Glomerular visceral epithelial cell (primary cell): ENCODE measurements at regions not wholly inside any gene's neighbourhood (a gene's known extent, or its start where the extent isn't known, plus 50 kb on each side); places are given as distances from the start of the nearest gene placed in this dataset.
"Not testable (repeated sequence)": the region's sequence is repeated elsewhere in the genome, so short reads cannot be mapped to it uniquely, and the experiment has no call there.

Source experiments
- DNase-seq: peaks from one replicate; pipeline ENCODE4 v3.0.0-alpha.2; 2016; ENCODE audit errors: extremely low spot score

DNA sequence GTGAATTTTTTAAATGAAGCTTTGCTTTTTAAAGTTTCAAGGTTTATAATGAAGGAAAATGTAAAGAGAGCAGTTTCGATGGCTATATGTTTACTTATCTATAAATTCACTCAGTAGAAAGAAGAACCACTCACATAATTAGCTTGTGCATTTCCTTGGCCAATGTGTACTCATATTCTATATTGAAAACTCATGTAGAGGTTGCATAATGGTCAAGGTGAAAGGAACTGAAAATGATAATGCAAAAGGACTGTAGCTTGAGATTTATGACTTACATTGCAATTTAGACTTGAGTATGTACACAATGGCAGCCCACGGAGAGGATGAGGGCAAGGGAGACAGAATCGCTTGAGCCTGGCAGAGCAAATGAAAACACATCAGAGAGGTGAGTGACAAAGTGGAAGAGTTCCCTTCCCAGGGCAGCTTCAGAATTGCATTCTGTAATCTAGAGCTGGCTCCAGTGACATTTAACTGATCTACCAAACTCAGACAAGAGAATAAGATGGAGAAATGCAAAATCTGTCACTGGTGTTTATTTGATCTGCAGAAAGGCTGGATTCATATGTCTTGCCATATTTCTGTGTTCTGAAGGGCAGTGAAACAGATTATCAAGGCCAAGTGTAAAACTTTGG lies 191.8 kb downstream of the TMEM200A start:
- no peak for DNase-seq

DNA sequence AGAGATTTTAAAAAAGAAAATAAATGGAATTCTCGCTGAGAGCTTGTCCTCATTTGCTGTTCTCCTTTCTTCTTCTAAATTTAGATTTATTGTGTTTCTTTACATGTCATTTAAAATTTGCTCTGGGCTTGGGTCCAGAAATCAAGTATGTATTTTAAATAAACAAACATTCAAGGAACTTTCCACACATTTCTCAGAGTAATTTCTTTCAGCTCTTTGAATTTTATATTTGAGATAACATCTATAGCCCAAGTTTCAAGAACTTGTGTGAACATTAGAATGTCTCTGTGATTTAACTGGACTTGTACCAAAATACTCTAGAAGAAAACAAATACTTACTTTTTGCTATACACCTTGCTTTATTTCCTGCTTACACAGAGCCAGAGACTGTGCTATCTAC lies 192.3 kb downstream of the TMEM200A start:
- DNase-seq = no peak

DNA sequence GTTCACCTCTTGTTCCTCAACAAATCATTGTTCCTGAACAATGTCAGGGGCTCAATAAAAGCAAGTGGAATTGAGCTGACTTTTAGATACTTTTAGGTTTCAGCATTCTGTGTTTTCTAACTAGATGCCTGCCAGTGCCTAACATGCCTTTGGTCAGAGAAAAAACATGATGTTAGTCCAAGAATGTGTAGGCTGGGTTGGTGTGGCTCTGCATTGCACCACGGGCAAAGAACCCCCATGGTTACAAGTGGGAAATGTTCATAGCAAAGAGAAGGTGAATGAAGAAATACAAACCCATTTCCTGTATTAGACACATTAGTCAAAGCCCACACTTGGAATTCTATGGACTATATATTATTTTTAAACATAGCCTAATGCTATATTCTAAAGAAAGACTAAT lies 193.3 kb downstream of the TMEM200A start:
- DNase-seq = no peak

DNA sequence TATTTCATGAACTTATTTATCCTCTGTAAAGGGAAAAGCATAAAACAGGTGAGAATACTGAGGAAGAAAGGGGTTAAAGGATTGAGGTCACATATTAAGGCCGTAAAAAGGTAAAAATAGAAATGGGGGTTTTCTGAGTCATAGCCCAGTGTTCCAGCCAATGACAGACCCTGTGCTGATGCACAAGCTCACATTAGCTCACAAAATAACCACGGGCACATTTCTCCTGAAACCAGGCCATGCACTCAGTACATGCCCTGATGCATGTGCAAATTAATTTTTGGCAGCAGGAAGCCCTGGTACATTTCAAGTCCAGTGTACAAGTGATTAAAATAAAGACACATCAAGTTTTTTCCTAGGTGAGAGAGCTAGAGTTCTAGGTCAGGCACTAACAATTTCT lies 194.4 kb downstream of the TMEM200A start:
- peak; percentile 5 for DNase-seq

DNA sequence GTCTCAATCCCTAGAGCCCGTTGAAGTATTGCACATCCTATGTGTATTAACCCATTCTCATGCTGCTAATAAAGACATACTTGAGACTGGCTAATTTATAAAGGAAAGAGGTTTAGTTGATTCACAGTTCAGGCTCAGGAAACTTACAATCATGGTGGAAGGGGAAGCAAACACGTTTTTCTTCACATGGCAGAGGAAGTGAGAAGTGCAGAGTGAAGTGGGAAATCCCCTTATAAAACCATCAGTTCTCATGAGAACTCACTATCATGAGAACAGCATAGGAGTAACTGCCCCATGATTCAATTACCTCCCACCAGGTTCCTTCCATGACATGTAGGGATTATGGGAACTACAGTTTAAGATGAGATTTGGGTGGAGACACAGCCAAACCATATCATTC lies 195.3 kb downstream of the TMEM200A start:
- DNase-seq = not testable (repeated sequence)

- no peak for DNase-seq
Observed at GRCh38 chr6:130565696-130566095, 199.9 kb downstream of the TMEM200A start.

GRCh38 chr6:130574146-130574545 lies 208.3 kb downstream of the TMEM200A start:
- no peak for DNase-seq

DNA sequence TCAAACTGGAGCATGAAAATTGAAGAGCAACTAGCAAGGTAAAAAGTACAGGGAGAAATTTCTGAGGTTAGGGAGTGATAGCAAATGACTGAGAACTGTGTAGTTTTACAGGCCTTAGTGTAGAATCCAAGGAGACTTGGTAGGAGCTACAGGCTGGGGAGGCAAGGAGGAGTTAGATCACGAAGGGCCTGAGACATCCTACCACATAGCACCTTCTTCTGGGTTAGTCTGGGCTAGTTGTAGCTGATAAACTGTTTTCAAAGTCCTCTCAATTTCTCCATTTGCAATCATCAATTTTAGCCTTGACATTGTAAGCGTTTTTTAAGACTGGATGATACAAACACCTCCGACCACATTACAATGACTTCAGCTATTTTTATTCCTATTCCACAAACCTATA lies 209.7 kb downstream of the TMEM200A start:
- DNase-seq = no peak

- DNase-seq = no peak
Observed at GRCh38 chr6:130575971-130576370, 210.2 kb downstream of the TMEM200A start.

- no peak for DNase-seq
Observed at GRCh38 chr6:130577178-130577919, 211.5 kb downstream of the TMEM200A start.

DNA sequence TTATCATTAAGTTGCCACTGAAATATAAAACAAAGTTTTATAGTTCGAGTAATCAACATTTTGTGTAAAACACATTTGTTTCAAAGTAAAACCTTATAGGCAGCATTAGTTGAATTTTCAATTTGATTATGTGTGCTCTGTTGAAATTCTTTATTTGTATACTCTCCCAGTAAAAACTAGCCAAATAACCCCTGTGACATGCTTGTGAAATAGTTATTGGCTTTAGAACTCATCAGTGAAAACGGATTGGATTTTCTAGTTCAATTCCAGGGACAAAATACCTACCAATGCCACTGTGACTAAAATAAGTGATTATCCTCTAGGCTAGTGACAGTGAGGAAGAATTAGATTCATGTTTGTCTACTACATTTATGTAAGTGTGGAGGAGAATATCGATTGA lies 212.9 kb downstream of the TMEM200A start:
- no peak for DNase-seq

GRCh38 chr6:130583268-130583667 lies 217.5 kb downstream of the TMEM200A start:
- no peak for DNase-seq

DNA sequence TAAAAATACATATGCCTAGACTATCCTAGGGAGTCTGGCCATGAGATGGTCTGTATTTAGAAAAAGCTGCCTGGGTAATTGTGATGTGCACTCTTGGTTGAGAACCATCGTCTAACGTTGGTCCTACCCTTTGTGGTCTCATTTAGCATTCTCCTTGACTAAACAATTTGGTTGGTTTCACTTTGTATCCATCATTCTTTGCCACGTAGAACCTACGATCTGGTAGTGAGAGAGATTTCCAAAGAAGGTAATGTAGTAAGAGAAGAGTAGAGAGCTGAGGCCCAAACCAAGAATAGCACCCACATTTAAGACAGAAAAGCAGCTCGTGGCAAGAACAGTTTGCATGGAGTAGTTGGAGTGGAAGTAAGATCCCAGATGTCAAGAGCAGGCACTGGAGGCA lies 219.8 kb downstream of the TMEM200A start:
- no peak for DNase-seq

DNA sequence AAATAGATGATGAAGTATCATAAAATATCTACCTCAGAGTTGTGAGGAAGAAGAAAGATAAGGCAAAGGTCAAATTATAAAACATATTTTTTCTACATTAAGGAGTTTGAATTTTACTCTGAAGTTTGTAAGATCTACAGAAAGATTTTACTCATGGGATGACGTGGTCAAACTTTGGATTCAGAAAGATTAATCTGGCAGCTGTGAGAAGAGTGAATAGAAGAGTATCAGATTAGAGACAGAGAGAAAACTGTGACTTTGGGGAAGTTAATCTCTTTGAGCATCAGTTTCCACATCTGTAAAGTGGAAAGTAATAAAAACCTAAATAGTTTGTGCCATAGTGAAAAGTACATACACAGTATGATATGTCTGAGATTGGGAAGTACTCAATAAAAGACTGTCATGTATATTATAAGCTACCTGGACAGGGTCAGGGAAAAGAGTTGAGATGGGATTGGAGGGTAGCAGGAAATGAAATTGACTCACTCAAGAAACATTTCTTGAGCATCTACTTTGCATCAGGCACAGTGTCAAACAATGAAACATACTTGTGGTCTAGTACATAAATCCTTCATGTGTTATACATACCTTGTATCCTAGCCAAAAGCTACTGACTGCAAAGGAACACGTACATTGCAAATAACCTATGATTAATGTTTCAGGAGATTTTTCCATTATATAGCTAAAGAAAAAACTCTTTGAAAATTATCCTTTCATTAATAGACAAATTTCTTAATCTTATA lies 222.1 kb downstream of the TMEM200A start:
- DNase-seq = peak; percentile 21

GRCh38 chr6:130593200-130593599 lies 227.4 kb downstream of the TMEM200A start:
- DNase-seq = no peak

GRCh38 chr6:130593948-130594347 lies 228.1 kb downstream of the TMEM200A start:
- no peak for DNase-seq

DNA sequence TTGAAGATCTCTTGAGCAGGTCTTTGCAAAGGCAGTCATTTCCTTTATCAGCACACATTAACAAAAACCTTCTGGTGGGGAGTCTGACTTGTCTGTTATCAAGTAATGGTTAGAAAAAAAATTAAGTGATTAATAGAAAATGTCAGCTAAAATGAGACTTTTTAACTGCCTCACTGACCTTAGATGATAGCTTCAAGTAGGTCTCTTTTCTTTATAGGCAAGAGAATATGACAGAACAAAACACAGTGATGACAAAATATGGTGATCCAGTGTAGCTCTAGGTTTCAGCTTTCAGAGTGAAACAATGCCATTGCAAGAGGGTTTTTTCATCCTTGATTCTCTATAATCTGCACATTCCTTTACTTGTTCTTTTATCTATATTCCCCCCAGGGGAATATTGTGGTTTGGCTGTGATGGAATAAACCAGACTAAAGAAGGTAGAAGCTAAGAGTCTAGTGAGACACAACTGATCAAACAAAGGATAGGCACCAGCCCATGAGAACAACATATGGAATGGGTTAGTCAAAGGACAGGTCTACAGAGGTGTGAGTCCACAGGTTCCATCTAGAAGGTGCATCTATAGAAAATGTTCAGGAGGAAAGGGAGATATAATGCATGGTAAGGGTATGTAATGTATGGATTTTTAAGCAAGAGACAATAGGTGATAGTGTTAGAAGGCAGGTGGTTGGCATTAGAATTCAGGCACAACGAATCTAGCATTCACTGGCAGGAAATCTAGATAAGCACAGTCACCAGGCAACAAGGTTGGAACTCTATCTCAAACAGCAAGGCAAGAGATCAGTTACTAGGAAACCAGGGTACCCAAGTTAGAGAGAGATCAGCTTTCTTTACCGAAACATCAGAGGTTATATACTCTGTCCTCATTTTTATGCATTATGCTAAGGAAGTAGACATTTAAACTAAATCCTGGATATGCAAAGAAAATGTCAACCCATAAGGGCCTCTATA lies 228.9 kb upstream of the SMLR1 start:
- no peak for DNase-seq

- DNase-seq = no peak
Observed at GRCh38 chr6:130600880-130601341, 226.3 kb upstream of the SMLR1 start.

- peak; percentile 81 for DNase-seq
Observed at GRCh38 chr6:130602151-130602770, 224.9 kb upstream of the SMLR1 start.

- no peak for DNase-seq
Observed at GRCh38 chr6:130603391-130603790, 223.8 kb upstream of the SMLR1 start.

DNA sequence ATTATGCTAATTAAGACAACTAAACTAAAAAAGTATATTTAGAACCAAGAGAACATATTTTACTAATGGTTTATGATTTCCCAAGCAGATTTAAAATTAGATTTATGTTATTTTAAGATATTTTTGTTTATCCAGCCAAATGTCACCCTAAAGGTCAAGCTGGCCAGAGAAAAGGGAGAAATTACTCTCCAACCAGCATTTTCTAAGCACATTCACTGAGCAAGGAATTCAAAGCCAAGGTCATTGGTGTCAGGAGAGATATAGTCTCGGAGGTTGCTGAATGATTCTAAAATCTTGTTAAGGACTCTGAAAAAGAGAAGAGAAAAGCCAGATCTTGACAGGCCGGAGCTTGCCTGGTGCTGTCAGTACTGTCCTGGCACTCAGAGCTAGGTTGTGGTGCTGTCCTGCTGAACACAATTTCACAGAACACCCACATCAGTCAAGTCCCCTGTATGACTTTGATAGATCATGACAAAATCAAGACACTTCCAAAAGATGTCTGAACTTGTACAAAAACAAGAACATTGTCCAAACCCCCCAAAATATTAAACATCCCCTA lies 222.3 kb upstream of the SMLR1 start:
- no peak for DNase-seq
